SIG-M5 treated with dmso at 0.1 percent for 504 hours (cell line): ENCODE measurements at regions not wholly inside any gene's neighbourhood (a gene's known extent, or its start where the extent isn't known, plus 50 kb on each side); places are given as distances from the start of the nearest gene placed in this dataset.

ENCODE experiments used
- DNase-seq: peaks from one replicate; lab custom pipeline; 2025; ENCODE audit not compliant: unreplicated experiment; lab: John Stamatoyannopoulos, UW

GRCh38 chr3:83302091-83302490 lies 1540.6 kb upstream of the GBE1 start:
- DNase-seq: no peak

GRCh38 chr3:83317605-83318004 lies 1556.2 kb upstream of the GBE1 start:
- no peak for DNase-seq

- DNase-seq: no peak
These were observed 1559.3 kb upstream of the GBE1 start for GRCh38 chr3:83320726-83321125.

- no peak for DNase-seq
These were observed 1560.0 kb upstream of the GBE1 start for GRCh38 chr3:83321457-83321856.

- DNase-seq: no peak
These were observed 1560.4 kb upstream of the GBE1 start for GRCh38 chr3:83321891-83322290.

- DNase-seq: no peak
These were observed 1592.8 kb upstream of the GBE1 start for GRCh38 chr3:83354205-83354604.

- DNase-seq: no peak
These were observed 1565.5 kb upstream of the CADM2 start for GRCh38 chr3:83393276-83393675.

- DNase-seq: no peak
These were observed 1554.9 kb upstream of the CADM2 start for GRCh38 chr3:83403927-83404326.

GRCh38 chr3:83426300-83426699 lies 1532.5 kb upstream of the CADM2 start:
- no peak for DNase-seq

GRCh38 chr3:83434880-83435587 lies 1523.8 kb upstream of the CADM2 start:
- DNase-seq: no peak

- DNase-seq: no peak
These were observed 1520.6 kb upstream of the CADM2 start for GRCh38 chr3:83438188-83438587.

GRCh38 chr3:83453056-83453455 lies 1505.7 kb upstream of the CADM2 start:
- DNase-seq: no peak

GRCh38 chr3:83454353-83454752 lies 1504.4 kb upstream of the CADM2 start:
- no peak for DNase-seq

GRCh38 chr3:83457551-83457950 lies 1501.2 kb upstream of the CADM2 start:
- DNase-seq: no peak

GRCh38 chr3:83460052-83460451 lies 1498.7 kb upstream of the CADM2 start:
- no peak for DNase-seq

GRCh38 chr3:83461411-83461810 lies 1497.4 kb upstream of the CADM2 start:
- DNase-seq: no peak

- DNase-seq: no peak
These were observed 1481.2 kb upstream of the CADM2 start for GRCh38 chr3:83477563-83477962.

GRCh38 chr3:83482402-83483070 lies 1476.3 kb upstream of the CADM2 start:
- DNase-seq: no peak

- DNase-seq: no peak
These were observed 1462.3 kb upstream of the CADM2 start for GRCh38 chr3:83496462-83496861.

- DNase-seq: no peak
These were observed 1460.3 kb upstream of the CADM2 start for GRCh38 chr3:83498361-83499016.

- no peak for DNase-seq
These were observed 1458.4 kb upstream of the CADM2 start for GRCh38 chr3:83500422-83500821.

- no peak for DNase-seq
These were observed 1457.9 kb upstream of the CADM2 start for GRCh38 chr3:83500931-83501330.
